GM23338 (cell line): ENCODE measurements at regions not wholly inside any gene's neighbourhood (a gene's known extent, or its start where the extent isn't known, plus 50 kb on each side); places are given as distances from the start of the nearest gene placed in this dataset.

Source experiments
- ATAC-seq: fragments of 200-7000 bp; cut with Tn5 transposase; 3 replicates; pipeline ENCODE4 v1.9.1; 2020
- DNase-seq: peaks from one replicate; pipeline ENCODE4 v3.0.0-alpha.2; 2015; ENCODE audit warnings: low spot score
- H2AFZ ChIP-seq: fragments of 200-600 bp; sonication (generic); 2 replicates; pipeline ENCODE4 v1.8.0; 2016; ENCODE audit warnings: antibody characterized with exemption, mild to moderate bottlenecking, moderate library complexity
- H3F3A ChIP-seq: fragments of 200-600 bp; sonication (generic); replicated peaks from 2 replicates; pipeline ENCODE4 v1.8.0; 2017; ENCODE audit warnings: antibody characterized with exemption, mixed run types, low read depth
- H3K27ac ChIP-seq: fragments of 200-600 bp; sonication (generic); 2 replicates; pipeline ENCODE4 v1.6.1; 2016; ENCODE audit warnings: low read depth
- H3K27me3 ChIP-seq: fragments of 200-600 bp; sonication (generic); 2 replicates; pipeline ENCODE4 v1.8.0; 2016; ENCODE audit warnings: mild to moderate bottlenecking, mixed run types, moderate library complexity; ENCODE audit not compliant: insufficient read depth
- H3K36me3 ChIP-seq: fragments of 200-600 bp; sonication (generic); 2 replicates; pipeline ENCODE4 v1.8.0; 2016; ENCODE audit warnings: mild to moderate bottlenecking; ENCODE audit not compliant: insufficient read depth
- H3K4me1 ChIP-seq: fragments of 200-600 bp; sonication (generic); 2 replicates; pipeline ENCODE4 v1.8.0; 2016; ENCODE audit warnings: mild to moderate bottlenecking, moderate library complexity; ENCODE audit not compliant: insufficient read depth
- H3K4me2 ChIP-seq: fragments of 200-600 bp; sonication (generic); 2 replicates; pipeline ENCODE4 v1.7.1; 2017; ENCODE audit warnings: mixed run types
- H3K4me3 ChIP-seq: fragments of 200-600 bp; sonication (generic); 2 replicates; pipeline ENCODE4 v1.6.1; 2016; ENCODE audit warnings: mixed run types
- H3K79me2 ChIP-seq: fragments of 200-600 bp; sonication (generic); replicated peaks from 2 replicates; pipeline ENCODE4 v1.8.0; 2017; ENCODE audit warnings: mild to moderate bottlenecking; ENCODE audit not compliant: insufficient read depth
- H3K9me2 ChIP-seq: fragments of 200-600 bp; sonication (generic); 2 replicates; pipeline ENCODE4 v1.8.0; 2017; ENCODE audit not compliant: insufficient read depth
- H4K20me1 ChIP-seq: fragments of 200-600 bp; sonication (generic); replicated peaks from 2 replicates; pipeline ENCODE4 v1.8.0; 2017; ENCODE audit warnings: mild to moderate bottlenecking; ENCODE audit not compliant: insufficient read depth
- H3K27ac Mint-ChIP-seq: 2 replicates; pipeline ENCODE4 v1.8.0; 2020; ENCODE audit warnings: inconsistent platforms, mild to moderate bottlenecking, moderate library complexity, mixed read lengths
- H3K27me3 Mint-ChIP-seq: 3 replicates; pipeline ENCODE4 v1.8.0; 2022; ENCODE audit warnings: low read depth, mild to moderate bottlenecking, moderate library complexity, mixed read lengths, inconsistent platforms; ENCODE audit not compliant: insufficient read depth, poor library complexity
- H3K36me3 Mint-ChIP-seq: 3 replicates; pipeline ENCODE4 v1.8.0; 2021; ENCODE audit warnings: low read depth, mild to moderate bottlenecking, inconsistent platforms, moderate library complexity, mixed read lengths
- H3K4me1 Mint-ChIP-seq: 3 replicates; pipeline ENCODE4 v1.8.0; 2020; ENCODE audit warnings: mild to moderate bottlenecking, inconsistent platforms, mixed read lengths
- H3K4me3 Mint-ChIP-seq: 3 replicates; pipeline ENCODE4 v1.8.0; 2021; ENCODE audit warnings: moderate library complexity, mild to moderate bottlenecking, inconsistent platforms, mixed read lengths
- H3K9me3 Mint-ChIP-seq: 3 replicates; pipeline ENCODE4 v1.8.0; 2020; ENCODE audit warnings: moderate library complexity, mild to moderate bottlenecking, inconsistent platforms, mixed read lengths
- JUNB ChIP-seq: IDR thresholded peaks from one replicate; pipeline ENCODE4 v1.6.1; 2016; ENCODE audit warnings: antibody characterized with exemption; ENCODE audit not compliant: unreplicated experiment
- NANOG ChIP-seq: IDR thresholded peaks from 2 replicates; pipeline ENCODE4 v1.6.1; 2016; ENCODE audit warnings: antibody characterized with exemption, borderline replicate concordance
- ZNF114 ChIP-seq: fragments of 250-450 bp; sonication (Bioruptor Pico); IDR thresholded peaks from 2 replicates; pipeline ENCODE4 v1.5.0; 2020; ENCODE audit warnings: mild to moderate bottlenecking, moderate library complexity
- TF ChIP-seq, protein P1 (sequence below): fragments of 250-450 bp; sonication (Bioruptor Pico); IDR thresholded peaks from 2 replicates; pipeline ENCODE4 v1.5.0; 2020; ENCODE audit warnings: mild to moderate bottlenecking, moderate library complexity
- TF ChIP-seq, protein P2 (sequence below), 2 experiments: fragments of 200-600 bp in 1 of 2; sonication (generic) in 1 of 2; conservative IDR thresholded peaks; 2 replicates each; pipeline versions ENCODE4 v1.5.1 to v1.6.1; 2016 to 2017; ENCODE audit warnings: antibody characterized with exemption in 2 of 2, low read depth in 2 of 2, mild to moderate bottlenecking in 2 of 2, moderate library complexity in 1 of 2

DNA sequence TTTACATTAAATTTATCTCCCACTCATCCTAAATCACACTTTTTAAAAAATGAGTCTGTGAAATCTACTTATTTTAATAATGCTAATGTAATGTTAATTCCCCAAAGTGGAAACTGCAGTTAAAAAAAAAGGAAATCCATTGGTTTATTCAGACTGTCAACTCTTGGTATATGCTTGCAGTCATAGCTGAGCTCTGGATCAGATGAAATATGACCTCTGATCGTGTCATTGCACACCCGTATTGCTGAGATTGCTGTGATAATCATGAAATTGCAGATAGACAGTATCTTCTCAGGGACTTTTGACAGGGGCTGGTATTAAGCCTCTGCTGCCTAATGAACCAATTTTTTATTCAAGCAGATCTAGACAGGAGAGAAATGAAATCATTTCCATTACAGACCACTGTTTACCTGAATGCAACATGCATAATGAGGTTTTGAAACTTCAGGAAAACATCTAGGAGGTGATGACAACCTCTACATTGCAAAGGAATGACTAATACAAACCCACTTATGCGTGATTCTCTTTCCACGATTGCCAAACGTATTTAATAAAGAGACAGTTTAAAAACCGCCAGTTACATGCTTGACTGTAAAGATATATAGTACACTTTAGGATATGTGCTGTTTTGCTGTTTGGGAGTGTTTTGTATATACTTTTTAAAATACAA lies 138.3 kb upstream of the PUDP start:
- Mint-ChIP-seq H3K9me3 (no peaks in the 10 kb centered on the region), H3K4me1 (peaks cover 6% of the 10 kb centered on the region; the same call in 2 of the 3 replicates), H3K36me3 (no peaks in the 10 kb centered on the region), H3K27ac (no peak overlapping the region), H3K27me3 (no peaks in the 10 kb centered on the region), H3K4me3 (no peak overlapping the region)
- H3K36me3 ChIP-seq = no peaks in the 10 kb centered on the region
- no peaks in the 10 kb centered on the region for H3K27me3 ChIP-seq
- no peak overlapping the region for H3K4me3 ChIP-seq
- ATAC-seq (no peak), DNase-seq (no peak)
- no peak overlapping the region for H3K4me2 ChIP-seq
- H2AFZ ChIP-seq = no peak overlapping the region
- H3F3A ChIP-seq = no peaks in the 10 kb centered on the region
- no peak overlapping the region for H3K27ac ChIP-seq
- no peaks in the 10 kb centered on the region for H3K9me2 ChIP-seq
- no peaks in the 10 kb centered on the region for H3K79me2 ChIP-seq
- H3K4me1 ChIP-seq = no peaks in the 10 kb centered on the region
- TF ChIP-seq ZNF114 (CRISPR knock-in tag) = no peak
- TF ChIP-seq, protein P1, sequence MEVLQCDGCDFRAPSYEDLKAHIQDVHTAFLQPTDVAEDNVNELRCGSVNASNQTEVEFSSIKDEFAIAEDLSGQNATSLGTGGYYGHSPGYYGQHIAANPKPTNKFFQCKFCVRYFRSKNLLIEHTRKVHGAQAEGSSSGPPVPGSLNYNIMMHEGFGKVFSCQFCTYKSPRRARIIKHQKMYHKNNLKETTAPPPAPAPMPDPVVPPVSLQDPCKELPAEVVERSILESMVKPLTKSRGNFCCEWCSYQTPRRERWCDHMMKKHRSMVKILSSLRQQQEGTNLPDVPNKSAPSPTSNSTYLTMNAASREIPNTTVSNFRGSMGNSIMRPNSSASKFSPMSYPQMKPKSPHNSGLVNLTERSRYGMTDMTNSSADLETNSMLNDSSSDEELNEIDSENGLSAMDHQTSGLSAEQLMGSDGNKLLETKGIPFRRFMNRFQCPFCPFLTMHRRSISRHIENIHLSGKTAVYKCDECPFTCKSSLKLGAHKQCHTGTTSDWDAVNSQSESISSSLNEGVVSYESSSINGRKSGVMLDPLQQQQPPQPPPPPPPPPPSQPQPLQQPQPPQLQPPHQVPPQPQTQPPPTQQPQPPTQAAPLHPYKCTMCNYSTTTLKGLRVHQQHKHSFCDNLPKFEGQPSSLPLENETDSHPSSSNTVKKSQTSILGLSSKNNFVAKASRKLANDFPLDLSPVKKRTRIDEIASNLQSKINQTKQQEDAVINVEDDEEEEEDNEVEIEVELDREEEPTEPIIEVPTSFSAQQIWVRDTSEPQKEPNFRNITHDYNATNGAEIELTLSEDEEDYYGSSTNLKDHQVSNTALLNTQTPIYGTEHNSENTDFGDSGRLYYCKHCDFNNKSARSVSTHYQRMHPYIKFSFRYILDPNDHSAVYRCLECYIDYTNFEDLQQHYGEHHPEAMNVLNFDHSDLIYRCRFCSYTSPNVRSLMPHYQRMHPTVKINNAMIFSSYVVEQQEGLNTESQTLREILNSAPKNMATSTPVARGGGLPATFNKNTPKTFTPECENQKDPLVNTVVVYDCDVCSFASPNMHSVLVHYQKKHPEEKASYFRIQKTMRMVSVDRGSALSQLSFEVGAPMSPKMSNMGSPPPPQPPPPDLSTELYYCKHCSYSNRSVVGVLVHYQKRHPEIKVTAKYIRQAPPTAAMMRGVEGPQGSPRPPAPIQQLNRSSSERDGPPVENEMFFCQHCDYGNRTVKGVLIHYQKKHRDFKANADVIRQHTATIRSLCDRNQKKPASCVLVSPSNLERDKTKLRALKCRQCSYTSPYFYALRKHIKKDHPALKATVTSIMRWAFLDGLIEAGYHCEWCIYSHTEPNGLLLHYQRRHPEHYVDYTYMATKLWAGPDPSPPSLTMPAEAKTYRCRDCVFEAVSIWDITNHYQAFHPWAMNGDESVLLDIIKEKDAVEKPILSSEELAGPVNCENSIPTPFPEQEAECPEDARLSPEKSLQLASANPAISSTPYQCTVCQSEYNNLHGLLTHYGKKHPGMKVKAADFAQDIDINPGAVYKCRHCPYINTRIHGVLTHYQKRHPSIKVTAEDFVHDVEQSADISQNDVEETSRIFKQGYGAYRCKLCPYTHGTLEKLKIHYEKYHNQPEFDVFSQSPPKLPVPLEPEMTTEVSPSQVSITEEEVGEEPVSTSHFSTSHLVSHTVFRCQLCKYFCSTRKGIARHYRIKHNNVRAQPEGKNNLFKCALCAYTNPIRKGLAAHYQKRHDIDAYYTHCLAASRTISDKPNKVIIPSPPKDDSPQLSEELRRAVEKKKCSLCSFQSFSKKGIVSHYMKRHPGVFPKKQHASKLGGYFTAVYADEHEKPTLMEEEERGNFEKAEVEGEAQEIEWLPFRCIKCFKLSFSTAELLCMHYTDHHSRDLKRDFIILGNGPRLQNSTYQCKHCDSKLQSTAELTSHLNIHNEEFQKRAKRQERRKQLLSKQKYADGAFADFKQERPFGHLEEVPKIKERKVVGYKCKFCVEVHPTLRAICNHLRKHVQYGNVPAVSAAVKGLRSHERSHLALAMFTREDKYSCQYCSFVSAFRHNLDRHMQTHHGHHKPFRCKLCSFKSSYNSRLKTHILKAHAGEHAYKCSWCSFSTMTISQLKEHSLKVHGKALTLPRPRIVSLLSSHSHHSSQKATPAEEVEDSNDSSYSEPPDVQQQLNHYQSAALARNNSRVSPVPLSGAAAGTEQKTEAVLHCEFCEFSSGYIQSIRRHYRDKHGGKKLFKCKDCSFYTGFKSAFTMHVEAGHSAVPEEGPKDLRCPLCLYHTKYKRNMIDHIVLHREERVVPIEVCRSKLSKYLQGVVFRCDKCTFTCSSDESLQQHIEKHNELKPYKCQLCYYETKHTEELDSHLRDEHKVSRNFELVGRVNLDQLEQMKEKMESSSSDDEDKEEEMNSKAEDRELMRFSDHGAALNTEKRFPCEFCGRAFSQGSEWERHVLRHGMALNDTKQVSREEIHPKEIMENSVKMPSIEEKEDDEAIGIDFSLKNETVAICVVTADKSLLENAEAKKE (CRISPR knock-in tag) = no peak
- no peaks in the 10 kb centered on the region for H4K20me1 ChIP-seq

DNA sequence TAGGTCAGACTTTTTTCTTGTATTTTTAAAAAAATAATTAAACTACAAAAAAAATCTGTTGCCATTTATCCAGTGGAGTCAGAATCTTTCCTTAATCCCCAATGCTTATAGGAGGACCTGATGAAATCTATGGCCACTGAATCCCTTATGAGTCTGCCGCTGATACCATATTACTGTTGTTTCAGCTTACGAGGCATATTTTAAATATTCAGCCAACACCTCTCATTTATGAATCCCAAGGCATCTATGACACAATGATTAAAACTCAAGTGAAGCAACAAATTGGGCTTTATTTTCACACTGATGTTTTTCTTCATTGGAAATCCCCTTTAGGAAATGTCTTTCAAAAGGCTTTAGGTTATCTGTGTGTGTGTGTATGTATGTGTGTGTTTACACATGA lies 137.8 kb upstream of the PUDP start:
- DNase-seq = no peak
- no peak for ATAC-seq
- Mint-ChIP-seq H3K27ac (no peak overlapping the region), H3K9me3 (no peaks in the 10 kb centered on the region), H3K27me3 (no peaks in the 10 kb centered on the region), H3K36me3 (no peaks in the 10 kb centered on the region), H3K4me3 (no peak overlapping the region), H3K4me1 (peaks cover 3% of the 10 kb centered on the region; the same call in 2 of the 3 replicates)
- no peaks in the 10 kb centered on the region for H3K27me3 ChIP-seq
- H3K9me2 ChIP-seq = no peaks in the 10 kb centered on the region
- no peak overlapping the region for H2AFZ ChIP-seq
- no peaks in the 10 kb centered on the region for H3F3A ChIP-seq
- no peak overlapping the region for H3K4me3 ChIP-seq
- H4K20me1 ChIP-seq = no peaks in the 10 kb centered on the region
- H3K27ac ChIP-seq = no peak overlapping the region
- H3K79me2 ChIP-seq = no peaks in the 10 kb centered on the region
- no peak overlapping the region for H3K4me2 ChIP-seq
- H3K36me3 ChIP-seq = no peaks in the 10 kb centered on the region
- H3K4me1 ChIP-seq = no peaks in the 10 kb centered on the region
- TF ChIP-seq NANOG (no peak), JUNB (no peak)
- TF ChIP-seq, protein P2, sequence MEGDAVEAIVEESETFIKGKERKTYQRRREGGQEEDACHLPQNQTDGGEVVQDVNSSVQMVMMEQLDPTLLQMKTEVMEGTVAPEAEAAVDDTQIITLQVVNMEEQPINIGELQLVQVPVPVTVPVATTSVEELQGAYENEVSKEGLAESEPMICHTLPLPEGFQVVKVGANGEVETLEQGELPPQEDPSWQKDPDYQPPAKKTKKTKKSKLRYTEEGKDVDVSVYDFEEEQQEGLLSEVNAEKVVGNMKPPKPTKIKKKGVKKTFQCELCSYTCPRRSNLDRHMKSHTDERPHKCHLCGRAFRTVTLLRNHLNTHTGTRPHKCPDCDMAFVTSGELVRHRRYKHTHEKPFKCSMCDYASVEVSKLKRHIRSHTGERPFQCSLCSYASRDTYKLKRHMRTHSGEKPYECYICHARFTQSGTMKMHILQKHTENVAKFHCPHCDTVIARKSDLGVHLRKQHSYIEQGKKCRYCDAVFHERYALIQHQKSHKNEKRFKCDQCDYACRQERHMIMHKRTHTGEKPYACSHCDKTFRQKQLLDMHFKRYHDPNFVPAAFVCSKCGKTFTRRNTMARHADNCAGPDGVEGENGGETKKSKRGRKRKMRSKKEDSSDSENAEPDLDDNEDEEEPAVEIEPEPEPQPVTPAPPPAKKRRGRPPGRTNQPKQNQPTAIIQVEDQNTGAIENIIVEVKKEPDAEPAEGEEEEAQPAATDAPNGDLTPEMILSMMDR (conservative IDR thresholded peaks at IDR 0.05; ENCODE audit: low read depth in 2 of 2) = no peak
